ENCODE measurements at regions not wholly inside any gene's neighbourhood (a gene's known extent, or its start where the extent isn't known, plus 50 kb on each side); places are given as distances from the start of the nearest gene placed in this dataset.

- Histone ChIP-seq H3K27me3 (ENCODE audit: control insufficient read depth, insufficient read depth, low read length) (no peaks in the 10 kb centered on the region), H3K4me1 (ENCODE audit: control insufficient read depth, insufficient read depth, low read length) (no peaks in the 10 kb centered on the region), H3K36me3 (ENCODE audit: control insufficient read depth, insufficient read depth, low read length) (no peaks in the 10 kb centered on the region), H3K27ac (ENCODE audit: low read depth, low read length) (no peak overlapping the region), H3K4me3 (ENCODE audit: low read depth, low read length) (no peak overlapping the region), H3K9me3 (ENCODE audit: control insufficient read depth, insufficient read depth, low read depth, low read length) (peaks cover 16% of the 10 kb centered on the region), H3K9ac (ENCODE audit: low read length) (no peak overlapping the region)
Measured at GRCh38 chr1:4090556-4090955, 190.5 kb upstream of the C1orf174 start.

- H3K27ac ChIP-seq (ENCODE audit: low read depth, low read length) = no peak overlapping the region
- no peak overlapping the region for H3K9ac ChIP-seq (ENCODE audit: low read length)
- H3K4me3 ChIP-seq (ENCODE audit: low read depth, low read length) = no peak overlapping the region
- no peaks in the 10 kb centered on the region for H3K36me3 ChIP-seq (ENCODE audit: control insufficient read depth, insufficient read depth, low read length)
- no peaks in the 10 kb centered on the region for H3K27me3 ChIP-seq (ENCODE audit: control insufficient read depth, insufficient read depth, low read length)
- peaks cover 21% of the 10 kb centered on the region for H3K9me3 ChIP-seq (ENCODE audit: control insufficient read depth, insufficient read depth, low read depth, low read length)
- H3K4me1 ChIP-seq (ENCODE audit: control insufficient read depth, insufficient read depth, low read length) = no peaks in the 10 kb centered on the region
Measured at GRCh38 chr1:4090976-4091660, 191.0 kb upstream of the C1orf174 start.

DNA sequence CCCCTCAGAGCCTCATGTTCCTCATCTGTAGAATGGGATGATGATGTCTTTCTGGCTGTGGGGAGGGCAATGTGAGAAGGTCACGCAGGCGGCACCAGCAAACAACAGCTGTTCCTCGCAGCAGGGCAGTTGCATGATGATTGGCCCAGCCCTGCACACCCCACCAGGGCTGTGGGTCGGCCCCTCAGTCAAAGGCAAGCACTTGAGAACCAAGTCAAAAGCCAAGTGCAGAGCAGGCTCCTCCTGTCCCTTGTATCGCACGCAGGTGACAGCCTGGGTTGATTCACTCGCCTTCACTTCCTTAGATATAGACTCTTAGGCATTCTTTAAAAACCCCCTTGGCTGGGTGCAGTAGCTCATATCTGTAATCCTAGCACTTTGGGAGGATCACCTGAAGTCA, 191.9 kb upstream of the C1orf174 start:
- H3K4me1 ChIP-seq (ENCODE audit: control insufficient read depth, insufficient read depth, low read length) = no peaks in the 10 kb centered on the region
- H3K27ac ChIP-seq (ENCODE audit: low read depth, low read length) = no peak overlapping the region
- no peaks in the 10 kb centered on the region for H3K27me3 ChIP-seq (ENCODE audit: control insufficient read depth, insufficient read depth, low read length)
- H3K9ac ChIP-seq (ENCODE audit: low read length) = no peak overlapping the region
- H3K4me3 ChIP-seq (ENCODE audit: low read depth, low read length) = no peak overlapping the region
- peaks cover 24% of the 10 kb centered on the region for H3K9me3 ChIP-seq (ENCODE audit: control insufficient read depth, insufficient read depth, low read depth, low read length)
- no peaks in the 10 kb centered on the region for H3K36me3 ChIP-seq (ENCODE audit: control insufficient read depth, insufficient read depth, low read length)

DNA sequence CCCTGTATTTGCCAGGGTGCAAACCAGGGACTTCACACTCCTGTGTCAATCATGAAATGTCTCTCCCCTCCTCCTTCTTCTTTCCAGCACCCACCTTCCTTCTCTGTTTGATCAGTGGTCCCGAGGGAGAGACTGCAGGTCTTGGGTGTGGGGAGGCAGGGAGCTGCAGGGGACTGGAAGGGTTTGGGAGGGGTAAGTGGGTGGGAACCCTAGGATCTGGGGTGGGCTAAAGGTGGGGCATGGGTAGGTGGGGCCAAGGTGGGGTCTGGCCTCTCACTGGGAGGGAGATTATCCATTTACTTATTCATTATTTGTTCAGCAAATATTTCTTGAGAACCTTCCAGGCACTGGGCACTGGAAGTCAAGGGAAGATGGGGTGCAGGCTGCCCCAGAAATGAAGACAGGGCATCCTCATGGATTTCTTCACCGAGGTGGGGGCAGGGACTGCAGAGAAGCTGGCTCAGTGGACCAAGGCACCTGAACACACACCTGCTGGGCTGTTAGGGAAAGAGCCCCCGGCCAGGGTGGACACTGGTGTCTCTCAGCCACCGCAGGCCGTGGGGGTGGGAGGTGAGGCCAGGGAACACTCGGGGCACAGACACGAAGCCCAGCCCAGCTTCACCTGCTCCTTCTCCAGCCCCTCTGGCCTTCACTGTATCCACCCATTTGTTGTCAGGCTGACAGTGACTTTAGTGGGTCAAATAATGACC, 193.9 kb upstream of the C1orf174 start:
- no peaks in the 10 kb centered on the region for H3K4me1 ChIP-seq (ENCODE audit: control insufficient read depth, insufficient read depth, low read length)
- H3K36me3 ChIP-seq (ENCODE audit: control insufficient read depth, insufficient read depth, low read length) = no peaks in the 10 kb centered on the region
- peaks cover 25% of the 10 kb centered on the region for H3K9me3 ChIP-seq (ENCODE audit: control insufficient read depth, insufficient read depth, low read depth, low read length)
- H3K27ac ChIP-seq (ENCODE audit: low read depth, low read length) = no peak overlapping the region
- H3K9ac ChIP-seq (ENCODE audit: low read length) = no peak overlapping the region
- no peak overlapping the region for H3K4me3 ChIP-seq (ENCODE audit: low read depth, low read length)
- no peaks in the 10 kb centered on the region for H3K27me3 ChIP-seq (ENCODE audit: control insufficient read depth, insufficient read depth, low read length)

- H3K4me1 ChIP-seq (ENCODE audit: control insufficient read depth, insufficient read depth, low read length) = no peaks in the 10 kb centered on the region
- H3K36me3 ChIP-seq (ENCODE audit: control insufficient read depth, insufficient read depth, low read length) = no peaks in the 10 kb centered on the region
- peaks cover 25% of the 10 kb centered on the region for H3K9me3 ChIP-seq (ENCODE audit: control insufficient read depth, insufficient read depth, low read depth, low read length)
- no peak overlapping the region for H3K27ac ChIP-seq (ENCODE audit: low read depth, low read length)
- H3K4me3 ChIP-seq (ENCODE audit: low read depth, low read length) = no peak overlapping the region
- H3K27me3 ChIP-seq (ENCODE audit: control insufficient read depth, insufficient read depth, low read length) = no peaks in the 10 kb centered on the region
- H3K9ac ChIP-seq (ENCODE audit: low read length) = no peak overlapping the region
Measured at GRCh38 chr1:4095433-4095971, 195.4 kb upstream of the C1orf174 start.

DNA sequence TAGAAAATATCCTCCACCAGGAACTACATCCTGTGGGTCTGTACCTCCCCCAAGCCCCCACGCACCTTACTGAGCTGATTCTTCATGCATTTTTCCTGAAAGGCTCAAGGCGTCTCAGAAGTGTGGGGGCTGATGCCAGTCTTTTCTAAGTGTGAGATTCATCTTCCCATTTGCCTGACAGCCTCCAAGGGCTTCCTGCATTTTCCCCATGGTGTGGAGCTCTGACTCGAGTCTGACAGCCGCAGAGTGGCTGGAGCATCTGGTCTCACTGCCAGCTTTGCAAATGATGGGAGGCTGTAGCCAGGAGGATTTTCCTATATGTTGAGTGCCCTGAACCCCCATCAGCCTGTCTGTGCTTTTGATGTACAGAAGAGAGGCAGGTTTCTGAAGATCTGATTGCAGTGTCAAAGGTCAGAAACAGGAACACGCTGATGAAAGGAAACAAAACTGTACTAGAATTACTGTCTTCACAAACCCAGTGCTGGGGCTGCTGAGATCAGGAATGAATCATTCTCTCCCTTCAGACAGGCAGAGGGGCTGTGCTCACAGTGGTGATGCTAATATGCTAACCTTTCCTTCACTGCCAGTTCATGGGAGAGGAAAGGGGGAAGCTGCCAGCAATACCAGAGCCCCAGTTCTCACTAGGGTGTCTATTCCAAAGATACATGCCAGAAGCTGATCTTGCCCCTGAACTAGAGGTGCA, 201.5 kb upstream of the C1orf174 start:
- peaks cover 6% of the 10 kb centered on the region; the same call in 1 of the 2 replicates for H3K4me1 ChIP-seq (ENCODE audit: control insufficient read depth, insufficient read depth, low read length)
- no peak overlapping the region for H3K27ac ChIP-seq (ENCODE audit: low read depth, low read length)
- no peak overlapping the region for H3K4me3 ChIP-seq (ENCODE audit: low read depth, low read length)
- H3K27me3 ChIP-seq (ENCODE audit: control insufficient read depth, insufficient read depth, low read length) = no peaks in the 10 kb centered on the region
- H3K36me3 ChIP-seq (ENCODE audit: control insufficient read depth, insufficient read depth, low read length) = no peaks in the 10 kb centered on the region
- H3K9me3 ChIP-seq (ENCODE audit: control insufficient read depth, insufficient read depth, low read depth, low read length) = peaks cover 7% of the 10 kb centered on the region
- no peak overlapping the region for H3K9ac ChIP-seq (ENCODE audit: low read length)

DNA sequence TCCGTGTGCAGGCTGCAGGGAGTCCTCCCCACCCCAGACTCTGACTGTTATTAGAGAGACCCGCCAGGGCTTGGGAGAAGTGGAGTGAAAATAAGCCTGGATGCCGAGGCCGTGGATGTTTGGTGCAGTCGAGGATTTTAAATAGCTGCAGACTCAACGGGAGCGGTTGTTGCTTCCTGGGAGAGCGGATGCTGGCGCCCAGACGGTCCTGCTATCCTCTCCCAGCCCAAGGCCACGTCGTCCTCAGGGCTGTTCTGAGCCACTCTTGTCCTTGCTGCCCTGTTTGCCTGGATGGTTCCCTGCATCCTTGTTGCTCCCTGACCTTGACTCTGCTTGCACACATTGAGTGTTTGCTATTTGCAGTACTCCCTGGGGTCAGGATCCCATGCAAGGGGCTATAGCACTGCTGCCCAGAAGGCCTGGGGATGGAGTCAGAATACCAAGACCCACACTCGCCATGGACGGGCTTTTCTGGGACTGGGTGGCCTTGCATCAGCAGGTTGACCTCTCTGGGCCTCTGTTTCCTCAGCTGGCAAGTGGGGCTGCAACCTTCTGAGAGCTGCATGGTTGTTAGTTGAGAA, 205.3 kb upstream of the C1orf174 start:
- Histone ChIP-seq H3K36me3 (ENCODE audit: control insufficient read depth, insufficient read depth, low read length) (no peaks in the 10 kb centered on the region), H3K4me1 (ENCODE audit: control insufficient read depth, insufficient read depth, low read length) (peaks cover 10% of the 10 kb centered on the region; the same call in 1 of the 2 replicates), H3K9me3 (ENCODE audit: control insufficient read depth, insufficient read depth, low read depth, low read length) (peaks cover 3% of the 10 kb centered on the region; the same call in 1 of the 2 replicates), H3K9ac (ENCODE audit: low read length) (no peak overlapping the region), H3K4me3 (ENCODE audit: low read depth, low read length) (no peak overlapping the region), H3K27ac (ENCODE audit: low read depth, low read length) (no peak overlapping the region), H3K27me3 (ENCODE audit: control insufficient read depth, insufficient read depth, low read length) (no peaks in the 10 kb centered on the region)

- no peak overlapping the region for H3K27ac ChIP-seq (ENCODE audit: low read depth, low read length)
- no peak overlapping the region for H3K9ac ChIP-seq (ENCODE audit: low read length)
- no peak overlapping the region for H3K4me3 ChIP-seq (ENCODE audit: low read depth, low read length)
- H3K9me3 ChIP-seq (ENCODE audit: control insufficient read depth, insufficient read depth, low read depth, low read length) = peaks cover 3% of the 10 kb centered on the region; the same call in 1 of the 2 replicates
- H3K36me3 ChIP-seq (ENCODE audit: control insufficient read depth, insufficient read depth, low read length) = no peaks in the 10 kb centered on the region
- H3K27me3 ChIP-seq (ENCODE audit: control insufficient read depth, insufficient read depth, low read length) = no peaks in the 10 kb centered on the region
- H3K4me1 ChIP-seq (ENCODE audit: control insufficient read depth, insufficient read depth, low read length) = peaks cover 3% of the 10 kb centered on the region; the same call in 1 of the 2 replicates
Measured at GRCh38 chr1:4106731-4107130, 206.7 kb upstream of the C1orf174 start.

DNA sequence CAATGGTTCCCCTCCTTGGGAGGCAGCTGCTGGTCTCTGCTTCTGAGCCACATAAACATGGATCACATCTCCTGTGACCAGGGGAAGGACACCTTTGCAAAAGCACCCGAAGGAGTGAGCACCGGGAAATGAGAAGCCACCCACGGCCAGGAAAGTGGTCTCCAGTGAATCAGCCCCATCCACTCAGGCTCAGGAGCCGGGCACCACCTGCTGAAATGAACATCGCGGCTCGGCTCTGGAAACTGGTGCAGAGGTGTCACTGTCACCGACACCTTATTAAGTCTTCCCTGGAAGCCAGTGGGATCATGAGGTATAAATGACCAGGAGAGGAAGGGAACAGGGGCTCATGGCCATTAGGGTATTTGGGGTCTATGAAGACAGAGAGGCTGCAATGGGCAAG, 207.2 kb upstream of the C1orf174 start:
- Histone ChIP-seq H3K4me3 (ENCODE audit: low read depth, low read length) (no peak overlapping the region), H3K4me1 (ENCODE audit: control insufficient read depth, insufficient read depth, low read length) (peaks cover 3% of the 10 kb centered on the region; the same call in 1 of the 2 replicates), H3K36me3 (ENCODE audit: control insufficient read depth, insufficient read depth, low read length) (no peaks in the 10 kb centered on the region), H3K9me3 (ENCODE audit: control insufficient read depth, insufficient read depth, low read depth, low read length) (peaks cover 3% of the 10 kb centered on the region; the same call in 1 of the 2 replicates), H3K27me3 (ENCODE audit: control insufficient read depth, insufficient read depth, low read length) (no peaks in the 10 kb centered on the region), H3K9ac (ENCODE audit: low read length) (no peak overlapping the region), H3K27ac (ENCODE audit: low read depth, low read length) (no peak overlapping the region)

DNA sequence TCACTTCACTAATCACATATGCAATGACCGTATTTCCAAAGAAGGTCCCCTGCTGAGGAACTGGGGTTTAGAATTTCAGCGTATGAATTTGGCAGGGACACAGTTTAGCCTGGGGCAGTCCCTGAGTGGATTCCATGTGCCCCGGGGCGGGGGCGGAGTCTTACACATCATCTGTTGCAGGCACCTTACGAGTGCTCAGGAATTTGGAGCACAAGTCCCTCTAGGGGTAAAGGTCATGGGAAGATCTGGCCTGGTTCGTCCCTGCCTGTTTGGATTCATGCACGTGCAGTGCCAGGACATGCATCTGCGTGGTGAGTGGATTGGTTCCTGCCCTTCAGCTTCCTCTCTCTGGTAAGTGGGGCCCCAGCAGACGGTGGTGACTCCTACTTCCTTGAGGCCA, 208.3 kb upstream of the C1orf174 start:
- Histone ChIP-seq H3K9ac (ENCODE audit: low read length) (no peak overlapping the region), H3K9me3 (ENCODE audit: control insufficient read depth, insufficient read depth, low read depth, low read length) (peaks cover 3% of the 10 kb centered on the region; the same call in 1 of the 2 replicates), H3K27me3 (ENCODE audit: control insufficient read depth, insufficient read depth, low read length) (no peaks in the 10 kb centered on the region)

More for the DNA sequence above, 208.3 kb upstream of the C1orf174 start:
- Histone ChIP-seq H3K4me1 (ENCODE audit: control insufficient read depth, insufficient read depth, low read length) (peaks cover 3% of the 10 kb centered on the region; the same call in 1 of the 2 replicates), H3K36me3 (ENCODE audit: control insufficient read depth, insufficient read depth, low read length) (no peaks in the 10 kb centered on the region), H3K4me3 (ENCODE audit: low read depth, low read length) (no peak overlapping the region), H3K27ac (ENCODE audit: low read depth, low read length) (no peak overlapping the region)

Data from HUES6 (cell line).